ENCODE measurements at regions not wholly inside any gene's neighbourhood (a gene's known extent, or its start where the extent isn't known, plus 50 kb on each side); places are given as distances from the start of the nearest gene placed in this dataset.

DNA sequence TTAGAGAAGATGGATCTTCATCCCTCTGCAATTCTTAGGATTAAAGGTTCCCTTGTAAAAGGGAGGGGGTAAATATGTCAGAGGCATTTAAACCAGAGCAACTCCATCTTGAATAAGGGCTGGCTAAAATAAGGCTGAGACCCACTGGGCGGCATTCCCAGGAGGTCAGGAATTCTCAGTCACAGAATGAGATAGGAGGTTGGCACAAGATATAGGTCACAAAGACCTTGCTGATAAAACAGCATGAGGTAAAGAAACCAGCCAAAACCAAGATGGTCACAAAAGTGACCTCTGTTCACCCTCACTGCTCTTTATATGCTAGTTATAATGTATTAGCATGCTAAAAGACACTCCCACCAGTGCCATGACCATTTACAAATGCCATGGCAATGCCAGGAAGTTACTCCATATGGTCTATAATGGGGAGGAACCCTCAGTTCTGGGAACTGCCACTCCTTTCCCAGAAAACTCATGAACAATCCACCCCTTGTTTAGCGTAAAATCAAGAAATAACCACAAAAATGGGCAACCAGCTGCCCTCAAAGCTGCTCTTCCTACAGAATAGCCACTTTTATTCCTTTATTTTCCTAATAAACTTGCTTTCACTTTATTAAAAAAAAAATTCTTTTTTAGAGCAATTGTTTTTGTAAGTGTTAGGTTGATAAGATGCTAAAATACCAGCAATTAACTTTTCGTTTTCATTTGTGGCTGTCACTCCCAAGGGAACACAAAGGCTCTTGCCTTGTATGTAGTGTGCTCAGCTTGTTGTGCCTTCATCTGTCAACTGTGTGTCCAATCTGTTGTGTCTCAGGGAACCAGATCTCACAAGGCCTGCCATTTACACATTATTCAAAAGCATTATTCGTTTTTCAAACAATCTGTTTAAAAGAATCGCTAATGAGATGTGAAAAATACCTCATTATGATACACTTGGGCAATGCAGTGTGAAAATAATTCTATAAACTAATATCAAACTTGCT is 205.2 kb upstream of the RGPD4 start:
- intact Hi-C loops (cut with micrococcal nuclease; ENCODE audit: unreplicated experiment) = no loop called here
- no peaks in the 10 kb centered on the region for H3K4me1 Mint-ChIP-seq (ENCODE audit: low read depth, unreplicated experiment)
- CTCF ChIA-PET = no interaction called here
- H3K4me3 Mint-ChIP-seq (ENCODE audit: low read depth, unreplicated experiment) = no peak overlapping the region
- no peaks in the 10 kb centered on the region for H3K27me3 Mint-ChIP-seq (ENCODE audit: unreplicated experiment)
- H3K36me3 Mint-ChIP-seq (ENCODE audit: insufficient read depth, unreplicated experiment) = no peaks in the 10 kb centered on the region
- TF ChIP-seq, protein P1, sequence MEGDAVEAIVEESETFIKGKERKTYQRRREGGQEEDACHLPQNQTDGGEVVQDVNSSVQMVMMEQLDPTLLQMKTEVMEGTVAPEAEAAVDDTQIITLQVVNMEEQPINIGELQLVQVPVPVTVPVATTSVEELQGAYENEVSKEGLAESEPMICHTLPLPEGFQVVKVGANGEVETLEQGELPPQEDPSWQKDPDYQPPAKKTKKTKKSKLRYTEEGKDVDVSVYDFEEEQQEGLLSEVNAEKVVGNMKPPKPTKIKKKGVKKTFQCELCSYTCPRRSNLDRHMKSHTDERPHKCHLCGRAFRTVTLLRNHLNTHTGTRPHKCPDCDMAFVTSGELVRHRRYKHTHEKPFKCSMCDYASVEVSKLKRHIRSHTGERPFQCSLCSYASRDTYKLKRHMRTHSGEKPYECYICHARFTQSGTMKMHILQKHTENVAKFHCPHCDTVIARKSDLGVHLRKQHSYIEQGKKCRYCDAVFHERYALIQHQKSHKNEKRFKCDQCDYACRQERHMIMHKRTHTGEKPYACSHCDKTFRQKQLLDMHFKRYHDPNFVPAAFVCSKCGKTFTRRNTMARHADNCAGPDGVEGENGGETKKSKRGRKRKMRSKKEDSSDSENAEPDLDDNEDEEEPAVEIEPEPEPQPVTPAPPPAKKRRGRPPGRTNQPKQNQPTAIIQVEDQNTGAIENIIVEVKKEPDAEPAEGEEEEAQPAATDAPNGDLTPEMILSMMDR (IDR thresholded peaks at IDR 0.05; ENCODE audit: unreplicated experiment) = no peak
- BruUV-seq (replicated peaks) = no TSS peak
- peaks cover 6% of the 10 kb centered on the region for H3K9me3 Mint-ChIP-seq (ENCODE audit: low read depth, unreplicated experiment)
- no peak for DNase-seq
- H3K27ac Mint-ChIP-seq (ENCODE audit: unreplicated experiment) = no peak overlapping the region

DNA sequence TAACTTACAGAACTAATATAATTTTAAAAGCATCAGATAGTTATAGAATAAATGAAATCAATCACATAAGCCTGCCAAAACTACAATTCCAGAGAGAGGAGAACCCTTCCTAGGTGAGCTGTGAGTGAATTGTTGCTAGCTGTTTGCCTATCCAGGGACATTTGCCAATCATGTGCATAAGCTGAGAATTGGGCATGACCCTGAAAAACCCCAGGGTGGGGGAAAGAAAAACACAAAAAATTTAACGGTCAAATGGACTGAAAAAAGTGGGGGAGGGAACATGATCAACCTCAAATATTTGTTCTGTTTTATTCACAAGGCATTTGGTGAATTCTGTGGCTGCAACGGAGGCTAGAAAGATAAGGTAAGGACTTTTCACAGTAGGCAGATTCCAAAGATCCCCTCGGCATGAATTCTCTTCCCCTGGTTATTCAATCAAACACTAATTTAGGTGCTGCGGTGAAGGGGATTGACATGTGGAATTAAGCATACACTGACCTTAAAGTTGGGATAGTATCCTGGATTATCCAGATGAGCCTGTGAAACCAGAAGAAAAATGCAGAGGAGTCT is 203.9 kb upstream of the RGPD4 start:
- intact Hi-C loops (cut with micrococcal nuclease; ENCODE audit: unreplicated experiment) = no loop called here
- no peak overlapping the region for H3K4me3 Mint-ChIP-seq (ENCODE audit: low read depth, unreplicated experiment)
- CTCF ChIA-PET = no interaction called here
- peaks cover 10% of the 10 kb centered on the region for H3K9me3 Mint-ChIP-seq (ENCODE audit: low read depth, unreplicated experiment)
- H3K27ac Mint-ChIP-seq (ENCODE audit: unreplicated experiment) = no peak overlapping the region
- no peaks in the 10 kb centered on the region for H3K27me3 Mint-ChIP-seq (ENCODE audit: unreplicated experiment)
- H3K4me1 Mint-ChIP-seq (ENCODE audit: low read depth, unreplicated experiment) = no peaks in the 10 kb centered on the region
- TF ChIP-seq, protein P1 (IDR thresholded peaks at IDR 0.05; ENCODE audit: unreplicated experiment) = no peak
- DNase-seq = no peak
- no peaks in the 10 kb centered on the region for H3K36me3 Mint-ChIP-seq (ENCODE audit: insufficient read depth, unreplicated experiment)
- no TSS peak for BruUV-seq (replicated peaks)

DNA sequence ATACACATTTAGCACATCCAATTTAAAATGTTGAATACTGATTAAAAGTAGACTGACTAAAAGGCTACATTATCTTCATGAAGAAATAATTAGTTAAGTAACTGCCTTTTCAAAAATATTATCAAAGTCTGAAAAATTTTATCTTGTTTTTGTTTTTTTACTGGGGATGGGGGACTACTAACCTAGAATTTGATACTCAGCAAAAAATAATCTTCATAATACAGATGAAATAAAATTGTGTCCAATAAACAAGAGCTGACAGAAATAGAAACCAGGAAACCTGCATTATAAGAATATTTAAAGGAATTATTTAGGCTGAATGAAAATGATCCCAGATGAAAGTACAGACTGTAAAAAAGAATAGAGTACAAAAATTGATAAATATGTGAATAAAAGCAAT is 200.7 kb upstream of the RGPD4 start:
- Mint-ChIP-seq H3K27me3 (ENCODE audit: unreplicated experiment) (no peaks in the 10 kb centered on the region), H3K4me3 (ENCODE audit: low read depth, unreplicated experiment) (no peak overlapping the region), H3K27ac (ENCODE audit: unreplicated experiment) (no peak overlapping the region), H3K9me3 (ENCODE audit: low read depth, unreplicated experiment) (peaks cover 13% of the 10 kb centered on the region), H3K36me3 (ENCODE audit: insufficient read depth, unreplicated experiment) (no peaks in the 10 kb centered on the region), H3K4me1 (ENCODE audit: low read depth, unreplicated experiment) (no peaks in the 10 kb centered on the region)
- CTCF ChIA-PET = no interaction called here
- no TSS peak for BruUV-seq (replicated peaks)
- TF ChIP-seq, protein P1 (IDR thresholded peaks at IDR 0.05; ENCODE audit: unreplicated experiment) = no peak
- intact Hi-C loops (cut with micrococcal nuclease; ENCODE audit: unreplicated experiment) = loop anchor here (1.0 kb wide), 1 partner anchor 43 kb away; no protein-coding TSS in a partner anchor
- DNase-seq = no peak

DNA sequence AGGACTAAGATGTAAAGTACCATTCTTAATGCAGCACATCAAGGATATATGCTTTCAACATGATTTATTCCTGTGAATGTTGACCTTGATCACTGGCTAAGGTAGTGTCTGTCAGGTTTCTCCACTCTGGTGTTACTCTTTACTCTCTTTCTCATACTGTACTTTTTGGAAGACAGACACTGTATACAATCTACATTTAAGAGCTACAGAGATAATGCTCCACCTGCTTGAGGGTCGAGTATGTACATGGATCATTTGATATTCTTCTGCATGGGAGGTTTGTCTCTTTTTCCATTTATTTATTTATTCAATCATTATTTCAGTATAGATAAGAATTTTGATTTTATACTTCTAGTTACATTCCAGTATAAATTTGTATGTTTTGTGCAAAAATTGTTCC is 199.5 kb upstream of the RGPD4 start:
- intact Hi-C loops (cut with micrococcal nuclease; ENCODE audit: unreplicated experiment) = no loop called here
- Mint-ChIP-seq H3K27ac (ENCODE audit: unreplicated experiment) (no peak overlapping the region), H3K9me3 (ENCODE audit: low read depth, unreplicated experiment) (peaks cover 13% of the 10 kb centered on the region), H3K36me3 (ENCODE audit: insufficient read depth, unreplicated experiment) (no peaks in the 10 kb centered on the region), H3K27me3 (ENCODE audit: unreplicated experiment) (no peaks in the 10 kb centered on the region), H3K4me1 (ENCODE audit: low read depth, unreplicated experiment) (no peaks in the 10 kb centered on the region), H3K4me3 (ENCODE audit: low read depth, unreplicated experiment) (no peak overlapping the region)
- TF ChIP-seq, protein P1 (IDR thresholded peaks at IDR 0.05; ENCODE audit: unreplicated experiment) = no peak
- CTCF ChIA-PET = no interaction called here
- no peak for DNase-seq
- no TSS peak for BruUV-seq (replicated peaks)
